Retinal pigment epithelial cell (primary cell): ENCODE measurements at regions not wholly inside any gene's neighbourhood (a gene's known extent, or its start where the extent isn't known, plus 50 kb on each side); places are given as distances from the start of the nearest gene placed in this dataset.

Source experiments
- DNase-seq: peaks from one replicate; pipeline ENCODE4 v3.0.0-alpha.2; 2010; ENCODE audit warnings: low read depth
- H3K4me3 ChIP-seq: 2 replicates; pipeline ENCODE4 v1.5.1; 2011; ENCODE audit warnings: mild to moderate bottlenecking, low read length, control low read depth, moderate library complexity
- CTCF ChIP-seq: conservative IDR thresholded peaks from 2 replicates; pipeline ENCODE4 v1.5.1; 2011; ENCODE audit warnings: low read depth, low read length, control low read depth, inconsistent platforms

GRCh38 chr4:127182687-127183086 is 450.1 kb upstream of the INTU start:
- DNase-seq: no peak
- H3K4me3 ChIP-seq: no peak overlapping the region
- TF ChIP-seq CTCF: no peak

DNA sequence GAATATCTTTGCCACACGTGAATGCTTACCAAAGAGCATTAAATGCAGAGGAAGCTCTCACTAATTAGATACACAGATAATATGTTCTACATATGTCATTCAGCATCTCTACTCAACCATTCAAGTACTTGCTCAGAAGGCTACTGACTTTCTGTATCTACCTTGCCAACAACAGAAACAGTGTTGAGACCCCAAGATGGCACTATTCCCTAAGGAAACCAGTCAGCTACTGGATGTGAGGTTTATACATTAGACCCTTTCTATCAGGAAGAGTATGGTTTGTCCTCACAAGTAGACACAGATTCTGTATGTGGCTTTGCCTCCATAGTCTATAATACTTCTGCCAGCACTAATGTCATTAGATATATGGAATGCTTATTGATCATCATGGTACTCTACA is 443.9 kb upstream of the INTU start:
- DNase-seq: no peak
- TF ChIP-seq CTCF: peak; percentile 32
- no peak overlapping the region for H3K4me3 ChIP-seq

GRCh38 chr4:127194281-127194680 is 438.5 kb upstream of the INTU start:
- no peak for DNase-seq
- no peak overlapping the region for H3K4me3 ChIP-seq
- no peak for TF ChIP-seq CTCF

- TF ChIP-seq CTCF: no peak
- DNase-seq: no peak
- H3K4me3 ChIP-seq: no peak overlapping the region
These were observed 436.0 kb upstream of the INTU start for GRCh38 chr4:127196655-127197352.

DNA sequence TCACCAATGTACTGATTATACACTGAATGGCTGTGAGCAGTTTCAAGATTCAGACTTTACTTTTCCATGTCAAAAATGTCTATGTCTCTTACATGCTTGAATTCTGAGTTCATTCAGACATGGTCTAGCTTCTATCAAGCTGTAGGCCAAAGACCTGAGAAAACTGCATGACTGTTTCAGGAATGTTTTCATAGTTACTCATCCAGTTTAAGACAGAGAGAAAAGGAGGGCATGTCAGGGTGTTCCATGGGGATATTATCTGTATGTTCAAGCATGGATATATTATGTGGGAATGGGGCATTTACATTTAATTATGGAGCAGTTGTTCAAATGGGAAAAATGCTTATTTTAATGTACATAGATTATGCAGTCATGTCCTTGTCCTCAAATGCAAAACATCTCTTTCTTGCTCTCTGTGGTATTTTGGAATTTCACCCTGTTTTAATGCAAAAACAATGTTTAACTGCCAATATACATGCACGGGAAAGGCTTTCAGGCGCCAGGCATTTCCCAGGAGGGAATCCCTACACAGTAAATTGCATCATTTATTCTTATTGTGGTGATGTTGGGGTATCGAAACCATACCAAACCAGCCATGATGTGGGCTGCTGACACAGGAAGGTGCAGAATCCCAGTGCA is 429.1 kb upstream of the INTU start:
- no peak for TF ChIP-seq CTCF
- H3K4me3 ChIP-seq: no peak overlapping the region
- no peak for DNase-seq

DNA sequence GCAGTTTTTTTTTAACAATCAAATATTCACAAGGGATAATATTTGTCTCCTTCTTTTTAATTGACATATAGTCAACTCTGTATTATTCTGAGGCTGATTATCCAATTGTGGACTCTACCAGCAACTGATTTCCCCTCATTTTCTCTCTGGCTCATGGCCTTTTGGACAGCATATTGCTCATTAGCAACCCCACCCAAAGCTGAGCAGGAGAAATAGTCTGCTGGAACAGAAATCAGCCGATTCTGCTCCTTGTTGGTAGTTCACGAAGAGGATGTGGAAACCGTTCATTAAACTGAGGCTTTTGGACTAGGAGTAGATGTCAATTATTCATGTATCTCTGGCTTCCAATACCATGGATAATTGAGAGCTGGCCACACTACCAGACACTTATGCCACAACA is 428.4 kb upstream of the INTU start:
- no peak for DNase-seq
- H3K4me3 ChIP-seq: no peak overlapping the region
- no peak for TF ChIP-seq CTCF

DNA sequence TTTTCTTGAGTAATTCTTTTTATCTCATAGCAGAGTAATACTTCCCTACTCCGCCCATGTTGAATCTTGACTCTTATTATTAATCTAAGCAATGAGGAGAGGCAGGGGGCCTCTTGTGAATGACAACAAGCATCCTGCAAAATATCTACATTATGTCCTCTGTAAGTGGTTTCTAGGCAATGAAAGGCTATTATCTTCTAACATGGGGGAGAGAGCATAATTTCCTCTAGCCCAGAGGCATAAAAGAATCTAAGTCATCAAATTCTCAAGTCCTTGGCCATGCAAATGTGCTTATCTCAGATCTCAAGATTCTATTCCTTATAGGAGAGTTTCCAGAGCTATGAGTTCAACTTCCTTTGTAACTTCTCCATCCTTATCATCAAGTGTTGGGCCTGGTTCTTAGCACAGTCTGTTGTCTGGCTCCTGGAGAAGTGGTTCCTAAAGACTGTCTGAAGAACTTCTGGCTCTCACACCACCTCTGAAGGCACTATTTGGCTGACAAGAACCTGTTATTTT is 423.1 kb upstream of the INTU start:
- no peak for DNase-seq
- H3K4me3 ChIP-seq: no peak overlapping the region
- no peak for TF ChIP-seq CTCF
